Left ventricle myocardium inferior (tissue), 1 donor: ENCODE measurements at regions not wholly inside any gene's neighbourhood (a gene's known extent, or its start where the extent isn't known, plus 50 kb on each side); places are given as distances from the start of the nearest gene placed in this dataset.

Experiments used
- DNase-seq: peaks from one replicate; pipeline ENCODE4 v3.0.0-alpha.2; 2020
- H3K27ac ChIP-seq: fragments of 200-600 bp; replicated peaks from 2 replicates; pipeline ENCODE4 v1.8.0; 2021
- H3K27me3 ChIP-seq: fragments of 200-600 bp; 2 replicates; pipeline ENCODE4 v1.8.0; 2021; ENCODE audit warnings: low read depth
- H3K36me3 ChIP-seq: fragments of 200-600 bp; 2 replicates; pipeline ENCODE4 v1.8.0; 2021
- H3K4me1 ChIP-seq: fragments of 200-600 bp; 2 replicates; pipeline ENCODE4 v1.8.0; 2021
- H3K4me3 ChIP-seq: fragments of 200-600 bp; 2 replicates; pipeline ENCODE4 v1.8.0; 2021; ENCODE audit warnings: mild to moderate bottlenecking, moderate library complexity
- H3K9me3 ChIP-seq: fragments of 200-600 bp; replicated peaks from 2 replicates; pipeline ENCODE4 v1.8.0; 2021
- CTCF ChIP-seq: fragments of 200-600 bp; IDR thresholded peaks from 2 replicates; pipeline ENCODE4 v1.8.0; 2021; ENCODE audit warnings: antibody characterized with exemption, mild to moderate bottlenecking, borderline replicate concordance
- intact Hi-C: fragments of 100-400 bp; cut with micrococcal nuclease; formaldehyde crosslinking; loops from one replicate; pipeline ENCODE4 v1.11.0; 2022
- donor health status: DM: no; HTN: yes; CAD: no; lungs with severe emphysema.

- no peak overlapping the region for H3K27ac ChIP-seq
- no peaks in the 10 kb centered on the region for H3K27me3 ChIP-seq
- intact Hi-C loops: no loop called here
- no peak overlapping the region for H3K4me3 ChIP-seq
- TF ChIP-seq CTCF: no peak
- H3K36me3 ChIP-seq: no peaks in the 10 kb centered on the region
- no peak for DNase-seq
- H3K9me3 ChIP-seq: peaks cover 23% of the 10 kb centered on the region
- H3K4me1 ChIP-seq: peaks cover 7% of the 10 kb centered on the region
Observed at GRCh38 chr10:21197838-21198237, 300.7 kb upstream of the NEBL start.

- no peaks in the 10 kb centered on the region for H3K27me3 ChIP-seq
- no peaks in the 10 kb centered on the region for H3K36me3 ChIP-seq
- H3K27ac ChIP-seq: no peak overlapping the region
- no peak for TF ChIP-seq CTCF
- H3K9me3 ChIP-seq: peaks cover 23% of the 10 kb centered on the region
- DNase-seq: no peak
- peaks cover 7% of the 10 kb centered on the region for H3K4me1 ChIP-seq
- H3K4me3 ChIP-seq: no peak overlapping the region
- intact Hi-C loops: no loop called here
Observed at GRCh38 chr10:21196822-21197395, 299.8 kb upstream of the NEBL start.

- no peaks in the 10 kb centered on the region for H3K27me3 ChIP-seq
- H3K4me3 ChIP-seq: no peak overlapping the region
- intact Hi-C loops: no loop called here
- TF ChIP-seq CTCF: no peak
- H3K27ac ChIP-seq: no peak overlapping the region
- H3K9me3 ChIP-seq: peaks cover 23% of the 10 kb centered on the region
- peaks cover 7% of the 10 kb centered on the region for H3K4me1 ChIP-seq
- H3K36me3 ChIP-seq: no peaks in the 10 kb centered on the region
- no peak for DNase-seq
Observed at GRCh38 chr10:21195252-21195651, 298.1 kb upstream of the NEBL start.

GRCh38 chr10:21194510-21194993 is 297.4 kb upstream of the NEBL start:
- Histone ChIP-seq H3K4me3 (no peak overlapping the region), H3K36me3 (no peaks in the 10 kb centered on the region), H3K4me1 (peaks cover 7% of the 10 kb centered on the region), H3K27me3 (no peaks in the 10 kb centered on the region), H3K9me3 (peaks cover 23% of the 10 kb centered on the region), H3K27ac (peak overlapping the region; percentile 18)
- DNase-seq: no peak
- TF ChIP-seq CTCF: no peak
- intact Hi-C loops: no loop called here

- H3K4me1 ChIP-seq: peaks cover 7% of the 10 kb centered on the region
- no peaks in the 10 kb centered on the region for H3K27me3 ChIP-seq
- peaks cover 23% of the 10 kb centered on the region for H3K9me3 ChIP-seq
- H3K36me3 ChIP-seq: no peaks in the 10 kb centered on the region
- H3K4me3 ChIP-seq: no peak overlapping the region
- DNase-seq: no peak
- no peak overlapping the region for H3K27ac ChIP-seq
- intact Hi-C loops: no loop called here
- no peak for TF ChIP-seq CTCF
Observed at GRCh38 chr10:21193196-21193595, 296.1 kb upstream of the NEBL start.
